NCI-H1105 treated with DMSO at 0.1 percent for 48 hours (cell line): ENCODE measurements at regions not wholly inside any gene's neighbourhood (a gene's known extent, or its start where the extent isn't known, plus 50 kb on each side); places are given as distances from the start of the nearest gene placed in this dataset.

ENCODE experiments used
- DNase-seq: peaks from one replicate; lab custom pipeline; 2025; lab: John Stamatoyannopoulos, UW

- DNase-seq: no peak
Observed at GRCh38 chr2:11953258-11953657, 206.8 kb downstream of the LPIN1 start.

GRCh38 chr2:11955314-11955713 lies 208.9 kb downstream of the LPIN1 start:
- no peak for DNase-seq

- no peak for DNase-seq
Observed at GRCh38 chr2:11955884-11956291, 209.5 kb downstream of the LPIN1 start.

GRCh38 chr2:11962707-11963328 lies 216.4 kb downstream of the LPIN1 start:
- DNase-seq: no peak

- DNase-seq: peak; percentile 64
Observed at GRCh38 chr2:11963966-11964365, 217.5 kb downstream of the LPIN1 start.

- peak; percentile 42 for DNase-seq
Observed at GRCh38 chr2:11967946-11968465, 221.6 kb downstream of the LPIN1 start.

- DNase-seq: no peak
Observed at GRCh38 chr2:11968521-11968920, 222.1 kb downstream of the LPIN1 start.

GRCh38 chr2:11969774-11970173 lies 223.3 kb downstream of the LPIN1 start:
- DNase-seq: no peak

- DNase-seq: no peak
Observed at GRCh38 chr2:11974573-11974972, 228.1 kb downstream of the LPIN1 start.

- DNase-seq: no peak
Observed at GRCh38 chr2:11975373-11975772, 228.9 kb downstream of the LPIN1 start.

- no peak for DNase-seq
Observed at GRCh38 chr2:11976073-11976472, 229.6 kb downstream of the LPIN1 start.

GRCh38 chr2:11977766-11978524 lies 231.5 kb downstream of the LPIN1 start:
- DNase-seq: no peak

GRCh38 chr2:11980809-11981208 lies 234.4 kb downstream of the LPIN1 start:
- no peak for DNase-seq

GRCh38 chr2:11983401-11983800 lies 237.0 kb downstream of the LPIN1 start:
- DNase-seq: no peak

GRCh38 chr2:11983870-11984269 lies 237.4 kb downstream of the LPIN1 start:
- DNase-seq: no peak

- DNase-seq: no peak
Observed at GRCh38 chr2:11984316-11985158, 238.1 kb downstream of the LPIN1 start.

- DNase-seq: no peak
Observed at GRCh38 chr2:11985817-11986566, 239.6 kb downstream of the LPIN1 start.

- DNase-seq: no peak
Observed at GRCh38 chr2:11987151-11987550, 240.7 kb downstream of the LPIN1 start.

- DNase-seq: no peak
Observed at GRCh38 chr2:11988691-11989353, 242.4 kb downstream of the LPIN1 start.

- no peak for DNase-seq
Observed at GRCh38 chr2:11989354-11989703, 242.9 kb downstream of the LPIN1 start.

GRCh38 chr2:11990576-11990975 lies 244.1 kb downstream of the LPIN1 start:
- no peak for DNase-seq
